ENCODE measurements at regions not wholly inside any gene's neighbourhood (a gene's known extent, or its start where the extent isn't known, plus 50 kb on each side); places are given as distances from the start of the nearest gene placed in this dataset.
"Not testable (repeated sequence)": the region's sequence is repeated elsewhere in the genome, so short reads cannot be mapped to it uniquely, and the experiment has no call there.

DNA sequence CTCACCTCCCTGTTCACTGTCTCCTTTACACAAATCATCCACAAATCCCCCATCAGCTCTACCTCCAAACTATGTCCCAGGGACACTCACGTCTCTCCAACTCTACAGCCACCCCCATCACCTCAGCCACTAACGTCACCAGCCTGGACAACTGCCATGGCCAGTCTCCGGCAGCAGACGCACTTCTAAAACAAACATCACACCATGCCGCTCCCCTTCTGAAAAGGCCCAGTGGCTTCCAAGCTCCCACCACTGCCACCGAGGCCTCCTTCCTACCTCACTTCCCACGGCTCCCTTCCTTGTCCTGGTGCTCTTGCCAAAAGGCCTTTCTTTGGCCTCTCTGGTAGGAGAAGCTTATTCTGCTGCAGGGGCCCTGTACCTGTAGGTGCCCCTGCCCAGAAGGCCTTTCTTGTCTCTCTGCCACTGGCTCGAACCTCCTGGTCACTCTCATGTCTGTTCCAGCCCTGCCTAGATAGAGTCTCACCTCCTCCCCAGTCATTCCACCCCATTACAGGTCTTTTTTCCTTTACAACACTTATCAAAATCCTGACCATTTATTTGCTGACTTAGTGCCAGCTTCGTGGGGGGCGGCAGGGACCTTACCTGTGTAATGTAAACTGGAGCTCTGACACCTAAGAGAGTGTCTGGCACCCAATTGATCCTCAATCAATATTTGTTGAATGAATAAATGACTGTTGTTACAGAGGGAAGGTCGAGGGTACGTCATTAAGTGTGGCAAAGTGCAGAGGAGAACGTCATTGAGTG, 304.2 kb downstream of the GOLGA6L6 start:
- TF ChIP-seq, protein P1, sequence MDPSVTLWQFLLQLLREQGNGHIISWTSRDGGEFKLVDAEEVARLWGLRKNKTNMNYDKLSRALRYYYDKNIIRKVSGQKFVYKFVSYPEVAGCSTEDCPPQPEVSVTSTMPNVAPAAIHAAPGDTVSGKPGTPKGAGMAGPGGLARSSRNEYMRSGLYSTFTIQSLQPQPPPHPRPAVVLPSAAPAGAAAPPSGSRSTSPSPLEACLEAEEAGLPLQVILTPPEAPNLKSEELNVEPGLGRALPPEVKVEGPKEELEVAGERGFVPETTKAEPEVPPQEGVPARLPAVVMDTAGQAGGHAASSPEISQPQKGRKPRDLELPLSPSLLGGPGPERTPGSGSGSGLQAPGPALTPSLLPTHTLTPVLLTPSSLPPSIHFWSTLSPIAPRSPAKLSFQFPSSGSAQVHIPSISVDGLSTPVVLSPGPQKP (IDR thresholded peaks at IDR 0.05; ENCODE audit: low read depth, low read length), result not testable (repeated sequence)
- TF ChIP-seq, protein P2, sequence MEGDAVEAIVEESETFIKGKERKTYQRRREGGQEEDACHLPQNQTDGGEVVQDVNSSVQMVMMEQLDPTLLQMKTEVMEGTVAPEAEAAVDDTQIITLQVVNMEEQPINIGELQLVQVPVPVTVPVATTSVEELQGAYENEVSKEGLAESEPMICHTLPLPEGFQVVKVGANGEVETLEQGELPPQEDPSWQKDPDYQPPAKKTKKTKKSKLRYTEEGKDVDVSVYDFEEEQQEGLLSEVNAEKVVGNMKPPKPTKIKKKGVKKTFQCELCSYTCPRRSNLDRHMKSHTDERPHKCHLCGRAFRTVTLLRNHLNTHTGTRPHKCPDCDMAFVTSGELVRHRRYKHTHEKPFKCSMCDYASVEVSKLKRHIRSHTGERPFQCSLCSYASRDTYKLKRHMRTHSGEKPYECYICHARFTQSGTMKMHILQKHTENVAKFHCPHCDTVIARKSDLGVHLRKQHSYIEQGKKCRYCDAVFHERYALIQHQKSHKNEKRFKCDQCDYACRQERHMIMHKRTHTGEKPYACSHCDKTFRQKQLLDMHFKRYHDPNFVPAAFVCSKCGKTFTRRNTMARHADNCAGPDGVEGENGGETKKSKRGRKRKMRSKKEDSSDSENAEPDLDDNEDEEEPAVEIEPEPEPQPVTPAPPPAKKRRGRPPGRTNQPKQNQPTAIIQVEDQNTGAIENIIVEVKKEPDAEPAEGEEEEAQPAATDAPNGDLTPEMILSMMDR (IDR thresholded peaks at IDR 0.05), result not testable (repeated sequence)
- TF ChIP-seq PHF8 (IDR thresholded peaks at IDR 0.05; ENCODE audit: borderline replicate concordance, low read depth); ESRRA (IDR thresholded peaks at IDR 0.05; ENCODE audit: borderline replicate concordance, low read length); HOXA7 (CRISPR knock-in tag; IDR thresholded peaks at IDR 0.05); RFX5 (IDR thresholded peaks at IDR 0.05); RAD21 (conservative IDR thresholded peaks at IDR 0.05 in 1 of 2, IDR thresholded peaks at IDR 0.05 in 1 of 2); POLR2A (IDR thresholded peaks at IDR 0.05; ENCODE audit: low read length): not testable (repeated sequence)
- TF ChIP-seq, protein P3, sequence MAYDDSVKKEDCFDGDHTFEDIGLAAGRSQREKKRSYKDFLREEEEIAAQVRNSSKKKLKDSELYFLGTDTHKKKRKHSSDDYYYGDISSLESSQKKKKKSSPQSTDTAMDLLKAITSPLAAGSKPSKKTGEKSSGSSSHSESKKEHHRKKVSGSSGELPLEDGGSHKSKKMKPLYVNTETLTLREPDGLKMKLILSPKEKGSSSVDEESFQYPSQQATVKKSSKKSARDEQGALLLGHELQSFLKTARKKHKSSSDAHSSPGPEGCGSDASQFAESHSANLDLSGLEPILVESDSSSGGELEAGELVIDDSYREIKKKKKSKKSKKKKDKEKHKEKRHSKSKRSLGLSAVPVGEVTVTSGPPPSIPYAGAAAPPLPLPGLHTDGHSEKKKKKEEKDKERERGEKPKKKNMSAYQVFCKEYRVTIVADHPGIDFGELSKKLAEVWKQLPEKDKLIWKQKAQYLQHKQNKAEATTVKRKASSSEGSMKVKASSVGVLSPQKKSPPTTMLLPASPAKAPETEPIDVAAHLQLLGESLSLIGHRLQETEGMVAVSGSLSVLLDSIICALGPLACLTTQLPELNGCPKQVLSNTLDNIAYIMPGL (CRISPR knock-in tag; IDR thresholded peaks at IDR 0.05; ENCODE audit: borderline replicate concordance), result not testable (repeated sequence)

All from A549 (cell line).